GM10266 (cell line): ENCODE measurements at regions not wholly inside any gene's neighbourhood (a gene's known extent, or its start where the extent isn't known, plus 50 kb on each side); places are given as distances from the start of the nearest gene placed in this dataset.

Experiments
- DNase-seq: peaks from one replicate; pipeline ENCODE4 v3.0.0; 2012; ENCODE audit errors: extremely low spot score
- TF ChIP-seq, protein P1 (sequence below): IDR thresholded peaks from 2 replicates; pipeline ENCODE4 v1.5.1; 2012; ENCODE audit warnings: mild to moderate bottlenecking, low read depth; ENCODE audit not compliant: control insufficient read depth, insufficient read depth; ENCODE audit errors: missing control alignments

GRCh38 chr7:22676385-22676784 lies 50.6 kb upstream of the IL6 start:
- TF ChIP-seq, protein P1, sequence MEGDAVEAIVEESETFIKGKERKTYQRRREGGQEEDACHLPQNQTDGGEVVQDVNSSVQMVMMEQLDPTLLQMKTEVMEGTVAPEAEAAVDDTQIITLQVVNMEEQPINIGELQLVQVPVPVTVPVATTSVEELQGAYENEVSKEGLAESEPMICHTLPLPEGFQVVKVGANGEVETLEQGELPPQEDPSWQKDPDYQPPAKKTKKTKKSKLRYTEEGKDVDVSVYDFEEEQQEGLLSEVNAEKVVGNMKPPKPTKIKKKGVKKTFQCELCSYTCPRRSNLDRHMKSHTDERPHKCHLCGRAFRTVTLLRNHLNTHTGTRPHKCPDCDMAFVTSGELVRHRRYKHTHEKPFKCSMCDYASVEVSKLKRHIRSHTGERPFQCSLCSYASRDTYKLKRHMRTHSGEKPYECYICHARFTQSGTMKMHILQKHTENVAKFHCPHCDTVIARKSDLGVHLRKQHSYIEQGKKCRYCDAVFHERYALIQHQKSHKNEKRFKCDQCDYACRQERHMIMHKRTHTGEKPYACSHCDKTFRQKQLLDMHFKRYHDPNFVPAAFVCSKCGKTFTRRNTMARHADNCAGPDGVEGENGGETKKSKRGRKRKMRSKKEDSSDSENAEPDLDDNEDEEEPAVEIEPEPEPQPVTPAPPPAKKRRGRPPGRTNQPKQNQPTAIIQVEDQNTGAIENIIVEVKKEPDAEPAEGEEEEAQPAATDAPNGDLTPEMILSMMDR, result no peak
- no peak for DNase-seq

DNA sequence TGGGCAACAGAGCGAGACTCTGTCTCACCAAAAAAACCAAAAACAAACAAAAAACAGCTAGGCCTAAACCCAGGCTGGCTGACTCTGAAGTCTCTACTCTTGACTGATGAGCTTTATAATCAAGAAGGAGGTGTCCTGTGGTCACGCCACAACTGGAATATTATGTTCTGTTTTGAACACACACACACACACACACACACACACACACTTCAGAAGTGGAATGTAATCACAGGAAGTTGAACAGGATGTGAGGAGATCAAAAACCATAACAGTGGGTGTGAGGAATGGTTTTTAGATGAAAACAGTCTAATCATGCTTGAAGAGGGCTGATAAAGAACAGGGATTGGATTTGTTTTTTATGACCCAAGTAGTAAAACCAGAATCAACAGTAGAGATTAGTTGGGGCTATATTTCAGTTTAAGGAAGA lies 51.1 kb upstream of the IL6 start:
- TF ChIP-seq, protein P1, result no peak
- no peak for DNase-seq

GRCh38 chr7:22675421-22675820 lies 51.6 kb upstream of the IL6 start:
- TF ChIP-seq, protein P1, result no peak
- DNase-seq, result no peak

GRCh38 chr7:22672846-22673680 lies 53.9 kb upstream of the IL6 start:
- DNase-seq, result no peak
- TF ChIP-seq, protein P1, result no peak

GRCh38 chr7:22671177-22671879 lies 55.7 kb upstream of the IL6 start:
- no peak for DNase-seq
- TF ChIP-seq, protein P1, result no peak

DNA sequence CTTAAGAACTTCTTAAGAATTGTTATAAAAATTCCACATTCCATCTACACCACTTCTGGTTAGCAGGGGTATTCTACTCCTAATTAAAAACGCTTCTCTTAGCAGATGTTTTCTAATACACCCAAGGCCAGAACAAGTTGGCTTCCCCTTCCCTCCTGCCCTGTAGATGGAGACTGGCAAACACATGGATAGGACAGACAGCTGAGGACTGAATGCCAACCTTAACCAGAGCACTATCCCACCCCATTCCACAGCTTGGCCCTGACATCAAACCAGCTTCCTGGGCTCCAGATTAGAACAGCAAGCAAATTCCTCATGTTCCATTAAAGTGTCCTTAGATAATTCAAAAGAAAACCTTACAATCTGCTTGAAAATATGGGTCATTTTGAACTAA lies 56.6 kb upstream of the IL6 start:
- TF ChIP-seq, protein P1, result no peak
- no peak for DNase-seq
